PC-9 (cell line): ENCODE measurements at regions not wholly inside any gene's neighbourhood (a gene's known extent, or its start where the extent isn't known, plus 50 kb on each side); places are given as distances from the start of the nearest gene placed in this dataset.

Source experiments
- BruUV-seq: library from RNA; stranded (reverse); fragments of 400-500 nt; replicated peaks from 2 replicates; lab custom pipeline; 2021; lab: Mats Ljungman, UMichigan
- CTCF ChIA-PET: fragments of 300-600 bp; sonication (Branson Sonifier 250); formaldehyde crosslinking; loops from one replicate; lab custom pipeline; 2022; ENCODE audit warnings: antibody characterized with exemption; lab: Charles Lee
- POLR2A ChIA-PET: fragments of 300-600 bp; sonication (Branson Sonifier 250); formaldehyde crosslinking; loops from one replicate; lab custom pipeline; 2022; ENCODE audit warnings: antibody characterized with exemption; ENCODE audit not compliant: unreplicated experiment; lab: Charles Lee
- DNase-seq, 2 experiments: peaks; one replicate each; pipeline versions ENCODE4 v3.0.0 to v3.0.0-alpha.2; 2015 to 2022; ENCODE audit warnings: mixed read lengths in 1 of 2
- H2AFZ ChIP-seq: fragments of 200-600 bp; sonication (generic); 2 replicates; pipeline ENCODE4 v1.8.1; 2017; ENCODE audit warnings: antibody characterized with exemption
- H3F3A ChIP-seq: fragments of 200-600 bp; sonication (generic); 2 replicates; pipeline ENCODE4 v1.8.1; 2017; ENCODE audit warnings: antibody characterized with exemption, mild to moderate bottlenecking, low read depth; ENCODE audit not compliant: insufficient read depth
- H3K27ac ChIP-seq: fragments of 200-600 bp; sonication (generic); 2 replicates; pipeline ENCODE4 v1.6.1; 2016; ENCODE audit warnings: mixed run types
- H3K27me3 ChIP-seq: fragments of 200-600 bp; sonication (generic); 2 replicates; pipeline ENCODE4 v1.6.1; 2016; ENCODE audit warnings: low read depth, mixed run types; ENCODE audit not compliant: insufficient read depth
- H3K36me3 ChIP-seq: fragments of 200-600 bp; sonication (generic); 2 replicates; pipeline ENCODE4 v1.6.1; 2016; ENCODE audit warnings: low read depth, mixed run types
- H3K4me1 ChIP-seq: fragments of 200-600 bp; sonication (generic); replicated peaks from 2 replicates; pipeline ENCODE4 v1.6.1; 2016; ENCODE audit warnings: mixed run types; ENCODE audit not compliant: insufficient read depth
- H3K4me2 ChIP-seq: fragments of 200-600 bp; sonication (generic); 2 replicates; pipeline ENCODE4 v1.6.1; 2017; ENCODE audit warnings: mixed run types
- H3K4me3 ChIP-seq: fragments of 200-600 bp; sonication (generic); 2 replicates; pipeline ENCODE4 v1.6.1; 2016; ENCODE audit warnings: mixed run types
- H3K79me2 ChIP-seq: fragments of 200-600 bp; sonication (generic); 2 replicates; pipeline ENCODE4 v1.6.1; 2017; ENCODE audit warnings: low read depth, mixed run types
- H3K9me2 ChIP-seq: fragments of 200-600 bp; sonication (generic); 2 replicates; pipeline ENCODE4 v1.8.1; 2017; ENCODE audit warnings: mild to moderate bottlenecking; ENCODE audit not compliant: insufficient read depth
- H3K9me3 ChIP-seq: fragments of 200-600 bp; sonication (generic); 2 replicates; pipeline ENCODE4 v1.8.1; 2016; ENCODE audit warnings: low read depth; ENCODE audit not compliant: insufficient read depth
- H4K20me1 ChIP-seq: fragments of 200-600 bp; sonication (generic); 2 replicates; pipeline ENCODE4 v1.8.1; 2017; ENCODE audit not compliant: insufficient read depth
- EZH2 ChIP-seq: fragments of 200-600 bp; sonication (generic); IDR thresholded peaks from 2 replicates; pipeline ENCODE4 v1.8.0; 2017; ENCODE audit warnings: antibody characterized with exemption, low read depth
- intact Hi-C: fragments of 100-400 bp; cut with micrococcal nuclease; formaldehyde crosslinking; loops from one replicate; pipeline ENCODE4 v1.10.0; 2022; ENCODE audit not compliant: unreplicated experiment
- TF ChIP-seq, protein P1 (sequence below): fragments of 200-600 bp; sonication (generic); conservative IDR thresholded peaks from 2 replicates; pipeline ENCODE4 v1.6.1; 2017; ENCODE audit warnings: mixed run types, antibody characterized with exemption, mild to moderate bottlenecking, moderate library complexity

DNA sequence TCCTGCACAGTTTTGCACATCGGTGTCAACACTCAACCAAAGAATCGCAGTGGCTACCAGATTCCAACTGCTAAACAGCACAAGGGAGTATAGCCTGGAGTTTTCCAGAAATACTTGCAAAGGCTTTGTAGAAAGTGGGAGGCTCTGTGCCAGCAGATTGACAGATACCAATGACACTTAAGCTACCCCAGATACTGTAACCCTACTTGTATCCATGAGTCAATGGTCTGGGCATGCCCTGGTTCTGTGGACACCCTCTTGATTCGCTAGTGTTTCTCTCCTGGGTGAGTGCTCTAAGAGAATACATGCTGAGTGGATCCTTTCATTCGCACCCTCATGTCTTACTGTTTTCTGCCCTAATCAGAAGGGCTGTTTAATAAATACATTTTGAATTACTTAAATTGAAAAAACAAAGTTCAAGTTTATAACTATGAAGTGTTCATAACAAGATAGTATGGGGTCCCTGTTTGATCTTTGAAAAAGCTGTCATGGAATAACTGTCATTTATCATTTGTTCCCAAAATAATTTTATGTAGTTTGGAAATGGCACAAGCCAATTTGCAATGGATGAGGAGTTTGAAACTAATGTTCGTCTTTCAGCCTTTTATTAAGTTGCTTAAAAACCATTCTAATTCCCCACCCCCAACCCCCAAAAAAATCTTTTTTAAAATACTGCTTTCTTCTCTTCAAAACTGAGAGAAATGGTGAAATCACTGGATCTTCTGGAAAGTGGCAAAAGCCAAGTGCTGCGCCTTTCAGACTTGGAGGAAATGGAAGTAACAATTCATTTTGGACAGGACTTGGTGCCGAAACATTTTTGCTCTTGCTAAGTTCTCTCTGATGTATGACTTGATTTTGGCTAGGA lies 600.5 kb upstream of the TENM4 start:
- H3K9me2 ChIP-seq: no peaks in the 10 kb centered on the region
- ChIA-PET CTCF (no interaction called here), POLR2A (interaction anchor here (0.7 kb wide), 1 partner anchor 1353 kb away, joined by 4 read pairs; no protein-coding TSS in a partner anchor)
- no peaks in the 10 kb centered on the region for H3K9me3 ChIP-seq
- H2AFZ ChIP-seq: no peak overlapping the region
- no peaks in the 10 kb centered on the region for H3K79me2 ChIP-seq
- no peaks in the 10 kb centered on the region for H3K36me3 ChIP-seq
- BruUV-seq: no TSS peak
- H3K27ac ChIP-seq: no peak overlapping the region
- H3K4me1 ChIP-seq: no peaks in the 10 kb centered on the region
- no peaks in the 10 kb centered on the region for H3K27me3 ChIP-seq
- no peak overlapping the region for H3K4me3 ChIP-seq
- intact Hi-C loops: no loop called here
- TF ChIP-seq, protein P1, sequence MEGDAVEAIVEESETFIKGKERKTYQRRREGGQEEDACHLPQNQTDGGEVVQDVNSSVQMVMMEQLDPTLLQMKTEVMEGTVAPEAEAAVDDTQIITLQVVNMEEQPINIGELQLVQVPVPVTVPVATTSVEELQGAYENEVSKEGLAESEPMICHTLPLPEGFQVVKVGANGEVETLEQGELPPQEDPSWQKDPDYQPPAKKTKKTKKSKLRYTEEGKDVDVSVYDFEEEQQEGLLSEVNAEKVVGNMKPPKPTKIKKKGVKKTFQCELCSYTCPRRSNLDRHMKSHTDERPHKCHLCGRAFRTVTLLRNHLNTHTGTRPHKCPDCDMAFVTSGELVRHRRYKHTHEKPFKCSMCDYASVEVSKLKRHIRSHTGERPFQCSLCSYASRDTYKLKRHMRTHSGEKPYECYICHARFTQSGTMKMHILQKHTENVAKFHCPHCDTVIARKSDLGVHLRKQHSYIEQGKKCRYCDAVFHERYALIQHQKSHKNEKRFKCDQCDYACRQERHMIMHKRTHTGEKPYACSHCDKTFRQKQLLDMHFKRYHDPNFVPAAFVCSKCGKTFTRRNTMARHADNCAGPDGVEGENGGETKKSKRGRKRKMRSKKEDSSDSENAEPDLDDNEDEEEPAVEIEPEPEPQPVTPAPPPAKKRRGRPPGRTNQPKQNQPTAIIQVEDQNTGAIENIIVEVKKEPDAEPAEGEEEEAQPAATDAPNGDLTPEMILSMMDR: no peak
- no peak for TF ChIP-seq EZH2
- no peaks in the 10 kb centered on the region for H3F3A ChIP-seq
- H3K4me2 ChIP-seq: no peak overlapping the region
- no peaks in the 10 kb centered on the region for H4K20me1 ChIP-seq
- DNase-seq: no peak

DNA sequence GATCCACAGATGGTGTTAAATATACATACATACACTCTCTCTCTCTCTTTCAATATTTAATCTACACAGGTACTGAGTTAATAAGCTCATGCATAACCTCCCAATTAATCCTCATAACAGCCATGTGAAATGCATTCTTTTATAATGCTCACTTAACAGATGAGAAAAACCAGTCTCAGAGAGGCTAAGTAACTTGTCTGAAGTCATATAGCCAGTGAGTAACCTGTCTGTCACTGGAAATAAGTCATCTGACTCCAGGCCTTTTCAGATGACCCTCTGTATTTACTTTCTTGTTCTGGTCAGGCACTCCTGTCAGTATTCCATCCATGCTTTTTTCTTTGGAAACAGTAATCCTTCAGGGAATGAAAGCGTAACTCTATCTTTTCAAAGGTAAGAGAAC lies 594.0 kb upstream of the TENM4 start:
- no peaks in the 10 kb centered on the region for H3K4me1 ChIP-seq
- CTCF ChIA-PET: no interaction called here

DNA sequence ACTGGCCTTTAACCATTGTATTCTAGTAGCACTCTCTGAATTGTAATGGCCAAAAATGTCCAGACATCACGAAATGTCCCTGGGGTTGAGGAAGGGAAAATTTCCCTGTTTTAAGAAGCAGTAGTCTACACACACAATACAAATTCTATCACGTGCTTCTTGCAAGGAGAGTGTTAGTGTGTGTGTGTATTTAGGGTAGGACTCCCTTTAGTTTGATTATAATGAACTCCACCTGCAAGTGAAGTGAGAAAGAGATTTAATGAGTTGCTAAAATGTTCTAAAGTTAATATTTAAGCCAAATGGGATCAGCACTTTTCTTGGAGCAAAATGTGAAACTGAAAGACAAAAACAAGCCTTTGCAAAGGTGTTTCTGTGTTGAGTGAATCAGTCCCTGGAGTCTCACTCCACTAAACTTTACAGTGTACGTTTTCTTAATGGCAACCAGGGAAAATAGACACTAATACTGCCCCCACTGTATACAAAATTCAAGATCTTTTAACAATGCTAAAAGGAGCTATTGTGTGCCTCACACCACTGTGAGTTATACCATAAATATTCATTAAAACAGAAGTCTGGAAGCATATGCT lies 590.3 kb upstream of the TENM4 start:
- Histone ChIP-seq H2AFZ (no peak overlapping the region), H4K20me1 (no peaks in the 10 kb centered on the region), H3F3A (no peaks in the 10 kb centered on the region), H3K36me3 (no peaks in the 10 kb centered on the region), H3K4me3 (no peak overlapping the region), H3K79me2 (no peaks in the 10 kb centered on the region), H3K27ac (no peak overlapping the region), H3K4me2 (no peak overlapping the region), H3K9me2 (no peaks in the 10 kb centered on the region), H3K9me3 (no peaks in the 10 kb centered on the region), H3K27me3 (no peaks in the 10 kb centered on the region), H3K4me1 (no peaks in the 10 kb centered on the region)
- CTCF ChIA-PET: no interaction called here
- POLR2A ChIA-PET: interaction anchor here (0.7 kb wide), 1 partner anchor 96 kb away, joined by 3 read pairs; no protein-coding TSS in a partner anchor
- DNase-seq: no peak
- no TSS peak for BruUV-seq
- intact Hi-C loops: no loop called here
- TF ChIP-seq, protein P1: no peak
- TF ChIP-seq EZH2: no peak

More for the DNA sequence above, 594.0 kb upstream of the TENM4 start:
- Histone ChIP-seq H3K27me3 (no peaks in the 10 kb centered on the region), H3K27ac (no peak overlapping the region), H2AFZ (no peak overlapping the region), H3K4me2 (no peak overlapping the region), H3K9me3 (no peaks in the 10 kb centered on the region), H3K4me3 (no peak overlapping the region), H3K79me2 (no peaks in the 10 kb centered on the region), H4K20me1 (no peaks in the 10 kb centered on the region), H3K9me2 (no peaks in the 10 kb centered on the region), H3F3A (no peaks in the 10 kb centered on the region), H3K36me3 (no peaks in the 10 kb centered on the region)
- POLR2A ChIA-PET: interaction anchor here (0.5 kb wide), 1 partner anchor 252 kb away, joined by 3 read pairs; no protein-coding TSS in a partner anchor
- intact Hi-C loops: no loop called here
- no peak for DNase-seq
- no peak for TF ChIP-seq EZH2
- TF ChIP-seq, protein P1: no peak
- no TSS peak for BruUV-seq
